ENCODE measurements at regions not wholly inside any gene's neighbourhood (a gene's known extent, or its start where the extent isn't known, plus 50 kb on each side); places are given as distances from the start of the nearest gene placed in this dataset.

DNA sequence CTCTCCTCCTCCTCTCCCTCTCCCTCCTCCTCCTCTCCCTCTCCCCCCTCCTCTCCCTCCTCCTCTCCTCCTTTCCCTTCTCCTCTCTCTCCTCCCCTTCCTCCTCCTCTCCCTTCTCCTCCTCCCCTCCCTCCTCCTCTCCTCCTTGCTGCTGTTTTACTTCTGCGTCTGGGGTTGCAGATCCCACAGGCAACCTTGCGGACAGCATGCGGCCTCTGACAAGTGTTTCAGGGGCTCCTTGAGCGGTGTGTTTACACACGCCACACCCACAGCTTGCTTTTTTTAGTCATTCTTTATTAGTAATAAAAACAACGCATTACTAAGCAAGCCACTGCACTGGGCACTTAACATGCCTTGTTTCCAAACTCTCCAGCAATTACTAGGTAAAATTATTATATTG is 81.9 kb downstream of the TFAP2C start:
- Histone ChIP-seq H3K27ac (no peak overlapping the region), H3K4me3 (no peak overlapping the region), H3K4me1 (no peaks in the 10 kb centered on the region), H3K27me3 (peaks cover 0 to 22% (median 12%) of the 10 kb centered on the region in 7 donors), H3K9me3 (no peaks in the 10 kb centered on the region), H3K36me3 (no peaks in the 10 kb centered on the region)
- DNase-seq (no peak), ATAC-seq (no peak)
- TF ChIP-seq, protein P1, sequence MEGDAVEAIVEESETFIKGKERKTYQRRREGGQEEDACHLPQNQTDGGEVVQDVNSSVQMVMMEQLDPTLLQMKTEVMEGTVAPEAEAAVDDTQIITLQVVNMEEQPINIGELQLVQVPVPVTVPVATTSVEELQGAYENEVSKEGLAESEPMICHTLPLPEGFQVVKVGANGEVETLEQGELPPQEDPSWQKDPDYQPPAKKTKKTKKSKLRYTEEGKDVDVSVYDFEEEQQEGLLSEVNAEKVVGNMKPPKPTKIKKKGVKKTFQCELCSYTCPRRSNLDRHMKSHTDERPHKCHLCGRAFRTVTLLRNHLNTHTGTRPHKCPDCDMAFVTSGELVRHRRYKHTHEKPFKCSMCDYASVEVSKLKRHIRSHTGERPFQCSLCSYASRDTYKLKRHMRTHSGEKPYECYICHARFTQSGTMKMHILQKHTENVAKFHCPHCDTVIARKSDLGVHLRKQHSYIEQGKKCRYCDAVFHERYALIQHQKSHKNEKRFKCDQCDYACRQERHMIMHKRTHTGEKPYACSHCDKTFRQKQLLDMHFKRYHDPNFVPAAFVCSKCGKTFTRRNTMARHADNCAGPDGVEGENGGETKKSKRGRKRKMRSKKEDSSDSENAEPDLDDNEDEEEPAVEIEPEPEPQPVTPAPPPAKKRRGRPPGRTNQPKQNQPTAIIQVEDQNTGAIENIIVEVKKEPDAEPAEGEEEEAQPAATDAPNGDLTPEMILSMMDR (IDR thresholded peaks at IDR 0.05): no peak
- 39 to 46% methylated on average over 6 of the region's 6 CpGs for WGBS, 2 donors
- intact Hi-C loops (cut with DNase I): no loop called here

DNA sequence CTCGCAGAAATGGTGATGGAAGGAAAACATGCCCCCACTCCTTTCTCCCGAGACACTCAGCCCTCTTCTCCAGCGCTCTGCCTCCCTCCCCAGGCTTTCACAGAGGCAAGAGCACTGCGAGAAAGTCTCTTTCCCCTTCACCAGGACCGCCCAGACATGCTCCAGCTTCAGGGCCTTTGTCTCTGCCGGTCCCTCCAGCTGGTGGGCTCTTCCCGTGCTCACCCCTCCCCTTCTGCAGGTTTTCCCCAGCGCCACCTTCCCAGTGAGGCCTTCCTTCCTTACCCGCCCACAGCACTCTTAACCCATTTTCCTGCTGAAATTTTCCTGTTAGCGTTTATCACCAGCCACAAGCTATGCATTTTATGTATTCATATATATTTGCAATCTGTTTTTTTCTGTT is 86.2 kb downstream of the TFAP2C start:
- WGBS, 2 donors: 46 to 51% methylated on average over 10 of the region's 10 CpGs
- intact Hi-C loops (cut with DNase I): no loop called here
- Histone ChIP-seq H3K36me3 (no peaks in the 10 kb centered on the region), H3K27me3 (peaks cover 0 to 16% (median 11%) of the 10 kb centered on the region in 7 donors), H3K27ac (no peak overlapping the region), H3K4me1 (no peaks in the 10 kb centered on the region), H3K4me3 (no peak overlapping the region), H3K9me3 (no peaks in the 10 kb centered on the region)
- ATAC-seq: no peak
- DNase-seq: no peak
- TF ChIP-seq, protein P1 (IDR thresholded peaks at IDR 0.05): no peak

DNA sequence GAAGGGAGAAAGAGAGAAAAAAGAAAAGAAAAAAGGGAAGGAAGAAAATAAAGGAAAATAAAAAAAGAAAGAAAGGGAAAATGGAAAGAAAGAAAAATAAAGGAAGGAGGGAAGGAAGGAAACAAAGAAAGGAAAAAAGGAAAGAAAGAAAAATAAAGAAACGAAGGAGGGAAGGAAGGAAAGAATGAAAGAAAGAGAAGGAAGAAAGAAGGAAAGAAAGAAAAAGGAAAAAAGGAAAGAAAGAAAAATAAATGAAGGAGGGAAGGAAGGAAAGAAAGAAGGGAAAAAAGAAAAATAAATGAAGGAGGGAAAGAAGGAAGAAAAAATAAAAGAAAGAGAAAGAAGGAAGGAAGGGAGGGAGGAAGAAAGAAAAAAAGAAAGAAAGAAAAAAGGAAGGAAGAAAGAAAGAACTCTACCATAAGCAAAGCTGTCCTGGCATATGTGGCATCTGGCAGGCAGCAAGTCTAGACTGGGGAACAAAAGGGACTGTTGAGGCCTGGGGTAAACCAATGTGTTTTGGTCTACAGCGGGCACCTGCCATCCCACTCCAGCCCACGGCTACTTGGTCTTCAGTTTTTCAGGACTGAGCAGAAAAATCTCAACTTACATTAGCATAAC is 86.9 kb downstream of the TFAP2C start:
- intact Hi-C loops (cut with DNase I): no loop called here
- H3K4me1 ChIP-seq: no peaks in the 10 kb centered on the region
- peaks cover 0 to 15% (median 10%) of the 10 kb centered on the region in 7 donors for H3K27me3 ChIP-seq
- TF ChIP-seq, protein P1 (IDR thresholded peaks at IDR 0.05): no peak
- WGBS, 2 donors: 59 to 65% methylated on average over 3 of the region's 3 CpGs
- H3K9me3 ChIP-seq: no peaks in the 10 kb centered on the region
- H3K27ac ChIP-seq: no peak overlapping the region
- ATAC-seq (no peak), DNase-seq (no peak)
- no peaks in the 10 kb centered on the region for H3K36me3 ChIP-seq
- H3K4me3 ChIP-seq: no peak overlapping the region

DNA sequence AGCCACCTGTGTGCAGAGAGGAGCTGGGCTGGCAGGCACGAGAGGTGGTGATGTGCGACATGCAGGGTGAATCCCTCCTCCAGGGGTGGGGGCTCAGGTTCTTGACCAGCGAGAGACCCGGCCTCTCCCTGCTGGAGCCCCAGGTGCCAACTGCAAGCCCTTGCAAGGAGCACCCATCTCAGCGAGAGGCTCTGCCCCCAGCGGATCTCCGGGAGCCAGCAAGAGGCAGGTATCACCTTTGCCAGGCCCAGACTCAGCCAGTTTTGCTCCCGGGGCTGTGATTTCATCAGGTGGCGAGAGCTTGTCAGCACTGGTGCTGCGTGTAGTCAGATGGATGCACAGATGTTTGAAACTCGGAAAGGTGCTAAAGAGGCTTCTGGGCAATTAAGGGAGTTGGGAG is 87.7 kb downstream of the TFAP2C start:
- Histone ChIP-seq H3K4me1 (no peaks in the 10 kb centered on the region), H3K4me3 (no peak overlapping the region), H3K27ac (no peak overlapping the region), H3K9me3 (no peaks in the 10 kb centered on the region), H3K27me3 (peaks cover 0 to 11% (median 6%) of the 10 kb centered on the region in 7 donors), H3K36me3 (no peaks in the 10 kb centered on the region)
- WGBS, 2 donors: 65 to 70% methylated on average over 11 of the region's 11 CpGs
- intact Hi-C loops (cut with DNase I): no loop called here
- ATAC-seq: no peak
- no peak for DNase-seq
- TF ChIP-seq, protein P1 (IDR thresholded peaks at IDR 0.05): no peak
